RWPE2 (cell line): ENCODE measurements at regions not wholly inside any gene's neighbourhood (a gene's known extent, or its start where the extent isn't known, plus 50 kb on each side); places are given as distances from the start of the nearest gene placed in this dataset.

Experiments used
- ATAC-seq: fragments of 200-7000 bp; cut with Tn5 transposase; 3 replicates; pipeline ENCODE4 v1.9.1; 2021; ENCODE audit warnings: low read depth
- DNase-seq: peaks from one replicate; pipeline ENCODE4 v3.0.0-alpha.2; 2020; ENCODE audit warnings: low spot score
- H3K27ac ChIP-seq: fragments of 450-650 bp; 2 replicates; pipeline ENCODE4 v1.5.1; 2017; ENCODE audit warnings: mild to moderate bottlenecking; ENCODE audit not compliant: poor library complexity, severe bottlenecking
- H3K27me3 ChIP-seq: fragments of 250-450 bp; sonication (Bioruptor Pico); 2 replicates; pipeline ENCODE4 v1.5.1; 2021; ENCODE audit warnings: mild to moderate bottlenecking, moderate library complexity; ENCODE audit not compliant: insufficient read depth, poor library complexity, severe bottlenecking
- H3K36me3 ChIP-seq: fragments of 250-450 bp; sonication (Bioruptor Pico); 2 replicates; pipeline ENCODE4 v1.5.1; 2020; ENCODE audit warnings: low read depth, mild to moderate bottlenecking, moderate library complexity
- H3K4me1 ChIP-seq: fragments of 250-450 bp; sonication (Bioruptor Pico); 2 replicates; pipeline ENCODE4 v1.5.1; 2021; ENCODE audit warnings: mild to moderate bottlenecking, moderate library complexity; ENCODE audit not compliant: insufficient read depth, poor library complexity, severe bottlenecking
- H3K4me3 ChIP-seq: fragments of 250-450 bp; sonication (Bioruptor Pico); 2 replicates; pipeline ENCODE4 v1.5.1; 2021; ENCODE audit warnings: mild to moderate bottlenecking, moderate library complexity; ENCODE audit not compliant: severe bottlenecking
- H3K9me3 ChIP-seq: fragments of 250-450 bp; sonication (Bioruptor Pico); 2 replicates; pipeline ENCODE4 v1.5.1; 2021; ENCODE audit warnings: mild to moderate bottlenecking, moderate library complexity; ENCODE audit not compliant: severe bottlenecking
- TF ChIP-seq, protein P1 (sequence below): fragments of 450-650 bp; IDR thresholded peaks from one replicate; pipeline ENCODE4 v1.5.1; 2017; ENCODE audit warnings: mild to moderate bottlenecking, moderate library complexity; ENCODE audit not compliant: poor library complexity, severe bottlenecking

GRCh38 chr3:95456835-95457234 lies 1357.6 kb upstream of the EPHA6 start:
- Histone ChIP-seq H3K27ac (no peak overlapping the region), H3K4me1 (no peaks in the 10 kb centered on the region), H3K36me3 (no peaks in the 10 kb centered on the region), H3K4me3 (no peak overlapping the region), H3K9me3 (no peaks in the 10 kb centered on the region), H3K27me3 (no peaks in the 10 kb centered on the region)
- TF ChIP-seq, protein P1, sequence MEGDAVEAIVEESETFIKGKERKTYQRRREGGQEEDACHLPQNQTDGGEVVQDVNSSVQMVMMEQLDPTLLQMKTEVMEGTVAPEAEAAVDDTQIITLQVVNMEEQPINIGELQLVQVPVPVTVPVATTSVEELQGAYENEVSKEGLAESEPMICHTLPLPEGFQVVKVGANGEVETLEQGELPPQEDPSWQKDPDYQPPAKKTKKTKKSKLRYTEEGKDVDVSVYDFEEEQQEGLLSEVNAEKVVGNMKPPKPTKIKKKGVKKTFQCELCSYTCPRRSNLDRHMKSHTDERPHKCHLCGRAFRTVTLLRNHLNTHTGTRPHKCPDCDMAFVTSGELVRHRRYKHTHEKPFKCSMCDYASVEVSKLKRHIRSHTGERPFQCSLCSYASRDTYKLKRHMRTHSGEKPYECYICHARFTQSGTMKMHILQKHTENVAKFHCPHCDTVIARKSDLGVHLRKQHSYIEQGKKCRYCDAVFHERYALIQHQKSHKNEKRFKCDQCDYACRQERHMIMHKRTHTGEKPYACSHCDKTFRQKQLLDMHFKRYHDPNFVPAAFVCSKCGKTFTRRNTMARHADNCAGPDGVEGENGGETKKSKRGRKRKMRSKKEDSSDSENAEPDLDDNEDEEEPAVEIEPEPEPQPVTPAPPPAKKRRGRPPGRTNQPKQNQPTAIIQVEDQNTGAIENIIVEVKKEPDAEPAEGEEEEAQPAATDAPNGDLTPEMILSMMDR, result no peak
- DNase-seq (no peak), ATAC-seq (no peak)

GRCh38 chr3:95459706-95460105 lies 1354.7 kb upstream of the EPHA6 start:
- Histone ChIP-seq H3K27me3 (no peaks in the 10 kb centered on the region), H3K9me3 (no peaks in the 10 kb centered on the region), H3K4me1 (no peaks in the 10 kb centered on the region), H3K4me3 (no peak overlapping the region), H3K27ac (no peak overlapping the region), H3K36me3 (no peaks in the 10 kb centered on the region)
- DNase-seq (no peak), ATAC-seq (no peak)
- TF ChIP-seq, protein P1, result no peak

- Histone ChIP-seq H3K9me3 (no peaks in the 10 kb centered on the region), H3K4me3 (no peak overlapping the region), H3K27me3 (no peaks in the 10 kb centered on the region), H3K4me1 (no peaks in the 10 kb centered on the region), H3K27ac (no peak overlapping the region), H3K36me3 (no peaks in the 10 kb centered on the region)
- TF ChIP-seq, protein P1, result no peak
- no peak for ATAC-seq
- no peak for DNase-seq
These were observed 1354.1 kb upstream of the EPHA6 start for GRCh38 chr3:95460274-95460673.

DNA sequence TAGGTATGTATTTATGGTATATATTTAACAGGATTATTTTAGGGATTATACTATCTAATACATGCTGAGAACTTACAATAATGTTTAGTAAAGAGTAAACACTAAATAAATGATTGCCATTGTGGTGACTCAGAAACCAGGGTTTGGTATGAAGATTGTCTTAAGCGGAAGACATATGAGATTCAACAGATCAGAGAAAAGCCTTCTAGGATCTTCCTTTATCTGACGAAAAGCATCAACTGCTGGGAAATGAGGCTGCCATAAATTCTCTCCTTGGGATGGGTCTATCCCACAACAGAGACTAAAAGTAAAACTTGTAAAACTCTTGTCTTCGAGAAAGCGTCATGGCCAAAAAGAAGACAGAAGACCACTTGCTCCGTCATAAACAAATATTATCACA lies 1352.2 kb upstream of the EPHA6 start:
- H3K9me3 ChIP-seq, result no peaks in the 10 kb centered on the region
- ATAC-seq (no peak), DNase-seq (no peak)
- H3K27ac ChIP-seq, result no peak overlapping the region
- no peaks in the 10 kb centered on the region for H3K27me3 ChIP-seq
- TF ChIP-seq, protein P1, result no peak
- H3K4me1 ChIP-seq, result no peaks in the 10 kb centered on the region
- H3K4me3 ChIP-seq, result no peak overlapping the region
- no peaks in the 10 kb centered on the region for H3K36me3 ChIP-seq

DNA sequence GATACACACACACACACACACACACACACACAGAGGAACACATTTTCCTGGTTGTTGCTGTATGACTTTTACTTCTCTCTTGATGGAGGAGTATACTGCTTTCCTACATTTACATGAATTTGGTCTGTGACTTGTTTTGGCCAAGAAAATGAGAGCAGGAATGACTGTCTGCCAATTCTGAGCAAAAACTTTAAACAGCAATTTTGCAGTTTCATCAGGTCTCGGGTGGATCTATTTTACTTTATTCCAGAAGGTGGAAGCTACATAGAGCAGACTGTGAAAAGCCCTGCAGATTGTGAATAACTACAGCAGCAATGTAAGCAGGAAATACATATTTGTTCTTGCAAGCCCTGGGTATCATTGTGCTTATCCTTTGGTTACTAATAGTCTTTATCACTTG lies 1350.0 kb upstream of the EPHA6 start:
- Histone ChIP-seq H3K4me1 (no peaks in the 10 kb centered on the region), H3K9me3 (no peaks in the 10 kb centered on the region), H3K27ac (no peak overlapping the region), H3K36me3 (no peaks in the 10 kb centered on the region), H3K4me3 (no peak overlapping the region), H3K27me3 (no peaks in the 10 kb centered on the region)
- no peak for ATAC-seq
- no peak for DNase-seq
- TF ChIP-seq, protein P1, result no peak
